T-helper 17 cell (primary cell): ENCODE measurements at regions not wholly inside any gene's neighbourhood (a gene's known extent, or its start where the extent isn't known, plus 50 kb on each side); places are given as distances from the start of the nearest gene placed in this dataset.

ENCODE experiments used
- ATAC-seq: fragments of 150-1000 bp; cut with Tn5 transposase; 2 replicates; pipeline ENCODE4 v1.10.0; 2021; ENCODE audit warnings: mild to moderate bottlenecking, moderate library complexity
- DNase-seq, 3 donors: peaks; one replicate each; pipeline versions ENCODE4 v3.0.0 to v3.0.0-alpha.2; 2020 to 2021
- H3K9me3 ChIP-seq: one replicate; pipeline ENCODE4 v1.7.0; 2013; ENCODE audit warnings: low read length, mild to moderate bottlenecking; ENCODE audit not compliant: control insufficient read depth, poor library complexity, severe bottlenecking
- H3K27ac Mint-ChIP-seq: one replicate; pipeline ENCODE4 v1.8.0; 2022; ENCODE audit warnings: mild to moderate bottlenecking, moderate library complexity, mixed read lengths
- H3K27me3 Mint-ChIP-seq: one replicate; pipeline ENCODE4 v1.8.0; 2022; ENCODE audit warnings: mixed read lengths
- H3K36me3 Mint-ChIP-seq: one replicate; pipeline ENCODE4 v1.8.0; 2022; ENCODE audit warnings: low read depth, mixed read lengths
- H3K4me1 Mint-ChIP-seq: one replicate; pipeline ENCODE4 v1.8.0; 2022; ENCODE audit warnings: mild to moderate bottlenecking, mixed read lengths
- H3K4me3 Mint-ChIP-seq: one replicate; pipeline ENCODE4 v1.8.0; 2022; ENCODE audit warnings: mild to moderate bottlenecking, moderate library complexity, mixed read lengths

DNA sequence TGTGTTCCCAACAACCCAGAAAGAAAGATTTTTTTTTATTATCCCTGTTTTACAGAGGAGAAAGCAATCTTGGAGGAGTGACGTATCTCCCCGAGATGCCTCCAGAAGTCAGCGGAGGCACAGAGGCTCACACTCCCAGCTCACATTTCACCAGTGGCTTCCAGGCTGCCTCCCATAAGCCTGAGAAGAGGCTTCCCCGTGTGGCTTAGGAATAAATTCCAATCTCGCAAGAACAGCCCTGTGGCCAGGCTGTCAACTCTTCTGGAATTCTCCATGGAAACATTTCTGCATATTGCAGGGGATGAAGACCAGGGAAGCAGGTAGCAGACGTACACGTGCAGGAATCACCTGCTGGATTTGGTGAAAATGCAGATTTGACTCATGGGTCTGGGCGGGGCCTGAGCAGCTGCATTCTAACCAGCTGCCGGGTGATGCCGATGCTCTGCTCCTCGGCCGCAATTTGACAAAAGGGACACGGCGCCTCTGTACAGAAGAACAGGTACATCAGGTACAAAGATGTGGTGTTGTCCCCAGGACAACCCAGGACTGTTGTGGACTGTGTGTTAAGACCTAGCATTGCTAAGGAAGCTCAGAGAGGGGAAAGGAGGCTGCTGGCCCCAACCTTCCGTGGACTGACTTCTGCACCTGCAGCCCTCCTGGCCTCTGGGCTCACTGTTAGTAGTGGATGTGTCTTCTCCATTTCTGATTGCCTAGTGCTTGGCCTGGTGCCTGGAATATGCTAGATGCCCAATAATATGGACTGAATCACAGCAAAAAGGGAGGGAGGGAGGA lies 114.2 kb upstream of the ID2 start:
- no peaks in the 10 kb centered on the region for H3K9me3 ChIP-seq
- DNase-seq = no peak
- H3K36me3 Mint-ChIP-seq = no peaks in the 10 kb centered on the region
- H3K27me3 Mint-ChIP-seq = no peaks in the 10 kb centered on the region
- no peak overlapping the region for H3K27ac Mint-ChIP-seq
- no peak overlapping the region for H3K4me3 Mint-ChIP-seq
- ATAC-seq = no peak
- H3K4me1 Mint-ChIP-seq = peaks cover 15% of the 10 kb centered on the region

GRCh38 chr2:8568543-8569302 lies 113.1 kb upstream of the ID2 start:
- peaks cover 15% of the 10 kb centered on the region for H3K4me1 Mint-ChIP-seq
- no peaks in the 10 kb centered on the region for H3K36me3 Mint-ChIP-seq
- no peaks in the 10 kb centered on the region for H3K9me3 ChIP-seq
- ATAC-seq (no peak), DNase-seq (no peak)
- H3K27me3 Mint-ChIP-seq = no peaks in the 10 kb centered on the region
- no peak overlapping the region for H3K27ac Mint-ChIP-seq
- no peak overlapping the region for H3K4me3 Mint-ChIP-seq

GRCh38 chr2:8569332-8569930 lies 112.4 kb upstream of the ID2 start:
- Mint-ChIP-seq H3K27ac (no peak overlapping the region), H3K4me1 (peaks cover 14% of the 10 kb centered on the region), H3K36me3 (no peaks in the 10 kb centered on the region), H3K27me3 (peaks cover 3% of the 10 kb centered on the region), H3K4me3 (no peak overlapping the region)
- DNase-seq (no peak), ATAC-seq (no peak)
- no peaks in the 10 kb centered on the region for H3K9me3 ChIP-seq

- no peak for ATAC-seq
- peaks cover 5% of the 10 kb centered on the region for H3K27me3 Mint-ChIP-seq
- H3K36me3 Mint-ChIP-seq = no peaks in the 10 kb centered on the region
- H3K9me3 ChIP-seq = no peaks in the 10 kb centered on the region
- peaks cover 20% of the 10 kb centered on the region for H3K4me1 Mint-ChIP-seq
- no peak for DNase-seq
- no peak overlapping the region for H3K27ac Mint-ChIP-seq
- H3K4me3 Mint-ChIP-seq = no peak overlapping the region
Observed at GRCh38 chr2:8570637-8571036, 111.2 kb upstream of the ID2 start.

- no peak overlapping the region for H3K4me3 Mint-ChIP-seq
- DNase-seq (no peak), ATAC-seq (no peak)
- no peaks in the 10 kb centered on the region for H3K9me3 ChIP-seq
- peaks cover 25% of the 10 kb centered on the region for H3K4me1 Mint-ChIP-seq
- peaks cover 5% of the 10 kb centered on the region for H3K27me3 Mint-ChIP-seq
- no peak overlapping the region for H3K27ac Mint-ChIP-seq
- no peaks in the 10 kb centered on the region for H3K36me3 Mint-ChIP-seq
Observed at GRCh38 chr2:8571301-8571791, 110.5 kb upstream of the ID2 start.

DNA sequence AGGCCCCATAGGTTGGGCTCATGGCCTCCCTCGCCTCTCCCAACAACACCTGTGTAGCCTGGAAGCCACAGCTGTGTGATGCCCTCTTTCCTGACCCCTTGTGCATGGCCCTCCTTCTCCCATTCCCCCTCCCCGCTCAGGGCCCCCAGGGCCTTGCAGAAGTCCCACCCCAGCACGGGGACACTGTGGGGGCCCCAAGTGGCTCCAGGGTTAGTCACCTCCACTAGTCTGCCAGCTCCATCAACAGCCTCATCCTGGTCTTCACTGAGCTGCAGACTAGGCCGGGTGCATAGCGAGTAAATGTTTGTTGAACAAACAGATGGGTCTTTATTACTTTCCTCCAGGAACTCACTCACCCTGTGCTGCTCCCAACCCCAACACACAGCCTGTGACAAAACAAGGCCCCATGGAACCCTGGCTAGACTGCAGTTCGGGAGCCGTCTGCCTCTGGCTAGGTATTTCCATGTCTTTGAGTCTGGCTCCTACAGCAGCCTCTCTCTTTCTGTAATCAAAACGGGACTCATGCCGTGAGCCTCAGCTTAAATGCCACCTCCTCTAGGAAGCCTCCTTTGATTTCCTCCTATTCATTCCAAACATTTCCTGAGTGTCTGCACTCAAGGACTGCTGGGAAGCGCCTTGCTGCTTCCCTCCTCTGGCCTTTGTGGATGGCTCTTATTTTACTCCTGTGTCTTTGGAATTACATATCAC lies 109.9 kb upstream of the ID2 start:
- Mint-ChIP-seq H3K27me3 (peaks cover 5% of the 10 kb centered on the region), H3K4me3 (no peak overlapping the region), H3K27ac (no peak overlapping the region), H3K4me1 (peaks cover 31% of the 10 kb centered on the region), H3K36me3 (no peaks in the 10 kb centered on the region)
- no peaks in the 10 kb centered on the region for H3K9me3 ChIP-seq
- DNase-seq = no peak
- ATAC-seq = no peak

- no peak overlapping the region for H3K4me3 Mint-ChIP-seq
- H3K27ac Mint-ChIP-seq = no peak overlapping the region
- H3K36me3 Mint-ChIP-seq = no peaks in the 10 kb centered on the region
- no peak for DNase-seq
- H3K4me1 Mint-ChIP-seq = peaks cover 33% of the 10 kb centered on the region
- no peak for ATAC-seq
- peaks cover 5% of the 10 kb centered on the region for H3K27me3 Mint-ChIP-seq
- no peaks in the 10 kb centered on the region for H3K9me3 ChIP-seq
Observed at GRCh38 chr2:8572712-8573233, 109.1 kb upstream of the ID2 start.

DNA sequence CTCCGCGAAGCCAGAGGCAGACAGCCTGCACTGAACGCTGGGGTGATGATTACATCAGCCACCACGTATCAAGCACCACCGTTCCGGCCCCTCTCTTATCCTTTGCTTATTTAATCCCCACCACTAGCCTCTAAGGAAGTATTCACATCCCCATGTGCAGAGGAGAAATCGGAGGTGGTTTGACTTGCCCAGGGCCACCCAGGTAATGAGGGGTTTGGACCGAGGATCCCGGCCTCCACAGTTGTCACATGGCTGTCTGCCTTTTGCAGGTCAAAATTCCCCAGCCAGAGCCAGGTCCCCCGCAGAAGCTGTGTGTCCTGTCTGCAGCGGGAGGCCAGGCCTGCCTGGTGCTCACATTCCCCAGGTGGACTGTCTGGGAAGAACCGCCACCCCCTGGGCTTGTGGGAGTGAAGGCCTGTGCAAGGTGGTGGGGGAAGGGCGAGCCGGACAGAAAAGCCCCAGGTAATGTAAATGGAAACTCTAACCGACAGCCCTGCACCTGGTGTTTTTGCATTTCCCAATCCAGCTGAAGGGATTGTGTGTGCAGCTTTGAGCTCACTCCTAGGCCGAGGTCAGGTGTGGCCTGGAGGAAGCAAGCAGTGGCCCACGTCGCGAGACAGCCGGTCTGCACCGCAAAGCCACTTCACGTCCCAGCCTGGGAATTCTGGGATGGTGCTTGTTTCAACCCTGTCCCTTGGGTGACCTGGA lies 108.5 kb upstream of the ID2 start:
- Mint-ChIP-seq H3K27ac (no peak overlapping the region), H3K36me3 (no peaks in the 10 kb centered on the region), H3K4me1 (peaks cover 31% of the 10 kb centered on the region), H3K27me3 (peaks cover 5% of the 10 kb centered on the region), H3K4me3 (no peak overlapping the region)
- DNase-seq (no peak), ATAC-seq (no peak)
- H3K9me3 ChIP-seq = no peaks in the 10 kb centered on the region

- no peaks in the 10 kb centered on the region for H3K9me3 ChIP-seq
- Mint-ChIP-seq H3K27me3 (peaks cover 5% of the 10 kb centered on the region), H3K4me3 (peak overlapping the region; percentile 73), H3K27ac (no peak overlapping the region), H3K4me1 (peaks cover 31% of the 10 kb centered on the region), H3K36me3 (no peaks in the 10 kb centered on the region)
- ATAC-seq = no peak
- DNase-seq = no peak
Observed at GRCh38 chr2:8573942-8574195, 108.0 kb upstream of the ID2 start.

DNA sequence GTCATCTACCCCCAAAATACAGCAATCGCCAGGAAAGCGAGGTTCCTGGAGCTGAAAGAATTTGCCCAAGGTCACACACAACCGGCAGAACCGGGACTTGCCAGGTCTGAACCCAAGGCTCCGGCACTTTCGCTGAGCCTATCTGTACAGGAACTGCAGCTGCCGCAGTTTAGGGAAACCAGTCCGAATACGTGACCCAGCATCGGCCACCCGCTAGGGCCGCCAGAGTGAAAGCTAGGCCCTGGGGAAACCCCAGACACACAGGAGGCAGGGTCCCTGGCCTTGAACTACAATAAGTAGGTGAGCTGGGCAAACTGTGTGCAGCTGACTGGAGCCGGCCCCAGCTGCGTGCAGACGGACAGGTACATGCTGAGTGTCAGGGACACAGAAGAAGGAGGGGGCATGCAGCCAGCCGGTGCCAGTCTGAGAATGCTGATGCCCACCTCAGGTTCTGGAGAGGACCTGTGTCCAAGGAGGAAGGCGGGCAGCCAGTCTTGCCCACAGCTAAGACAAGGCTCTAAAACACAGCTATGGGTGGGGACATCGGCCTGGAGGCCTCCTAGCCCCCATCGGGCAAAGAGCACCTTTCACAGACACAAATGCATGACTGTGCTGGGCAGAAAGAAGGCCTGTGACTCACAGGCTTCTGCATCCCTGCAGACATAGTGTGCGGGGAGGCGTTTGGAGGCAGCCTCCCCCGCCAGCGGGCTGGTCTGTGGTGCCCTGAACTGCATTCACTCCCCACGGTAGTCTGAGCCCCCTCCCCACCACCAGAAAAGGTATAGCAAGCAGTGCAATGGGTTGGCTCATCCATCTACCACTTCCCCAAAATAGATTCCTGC lies 107.4 kb upstream of the ID2 start:
- peaks cover 5% of the 10 kb centered on the region for H3K27me3 Mint-ChIP-seq
- H3K4me1 Mint-ChIP-seq = peaks cover 31% of the 10 kb centered on the region
- no peak for DNase-seq
- no peaks in the 10 kb centered on the region for H3K36me3 Mint-ChIP-seq
- peak overlapping the region; percentile 73 for H3K4me3 Mint-ChIP-seq
- no peak overlapping the region for H3K27ac Mint-ChIP-seq
- no peaks in the 10 kb centered on the region for H3K9me3 ChIP-seq
- ATAC-seq = peak; percentile 12

DNA sequence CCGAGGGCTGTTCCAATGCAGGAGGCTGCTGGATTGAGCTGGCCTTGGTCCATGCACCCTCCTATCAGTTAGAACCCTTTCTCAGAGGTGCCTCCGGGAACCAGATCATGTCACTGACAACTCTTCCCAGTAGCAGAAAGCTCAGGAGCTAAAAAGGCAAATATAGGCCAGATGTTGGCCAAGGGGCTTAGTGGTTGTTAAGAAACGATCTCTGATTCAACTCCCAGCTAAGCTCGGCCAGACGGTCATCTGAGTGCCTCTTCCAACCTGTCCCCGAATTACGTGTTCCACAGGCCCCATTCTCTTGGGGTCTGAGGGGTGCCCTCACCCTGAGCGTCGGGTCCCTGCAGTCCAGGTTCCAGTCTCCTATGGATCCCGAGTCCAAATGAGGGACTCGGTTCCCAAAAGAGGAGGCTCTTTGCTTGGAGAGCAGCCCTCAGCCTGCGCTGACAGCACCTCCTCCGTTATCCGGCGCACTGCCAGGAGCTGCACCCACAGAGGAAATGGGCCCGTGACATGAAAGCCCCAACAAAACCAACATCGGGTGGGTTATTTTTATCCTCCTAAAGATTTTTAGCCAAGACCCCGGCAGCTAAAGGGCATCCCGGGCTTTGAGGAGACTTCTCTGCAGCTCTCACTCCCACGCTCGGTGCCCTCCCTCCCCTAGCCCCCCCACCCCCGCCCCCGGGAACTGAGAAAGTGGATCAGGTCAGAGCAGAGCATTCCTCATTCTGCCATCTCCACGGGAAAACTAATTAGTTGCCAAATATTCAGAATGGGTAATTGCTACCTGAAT lies 106.6 kb upstream of the ID2 start:
- Mint-ChIP-seq H3K27me3 (peaks cover 5% of the 10 kb centered on the region), H3K36me3 (no peaks in the 10 kb centered on the region), H3K4me1 (peaks cover 33% of the 10 kb centered on the region), H3K27ac (peak overlapping the region; percentile 68), H3K4me3 (peak overlapping the region; percentile 83)
- ATAC-seq (peak; percentile 81), DNase-seq (peak; percentile 35 to 38 (median 37))
- no peaks in the 10 kb centered on the region for H3K9me3 ChIP-seq
